Eye (tissue), 1 donor: ENCODE measurements at regions not wholly inside any gene's neighbourhood (a gene's known extent, or its start where the extent isn't known, plus 50 kb on each side); places are given as distances from the start of the nearest gene placed in this dataset.

Experiments used
- DNase-seq: peaks from one replicate; pipeline ENCODE4 v3.0.0-alpha.2; 2015

GRCh38 chr20:61193164-61193563 is 58.9 kb upstream of the CDH4 start:
- no peak for DNase-seq
